Upper lobe of left lung (tissue), 6 donors: ENCODE measurements at regions not wholly inside any gene's neighbourhood (a gene's known extent, or its start where the extent isn't known, plus 50 kb on each side); places are given as distances from the start of the nearest gene placed in this dataset.

Experiments used
- ATAC-seq, 2 donors: fragments of 200-7000 bp; cut with Tn5 transposase; one replicate each; pipeline ENCODE4 v1.9.1; 2022; ENCODE audit warnings: mild to moderate bottlenecking in 2 of 2, moderate library complexity in 2 of 2; ENCODE audit not compliant: low FRiP score in 2 of 2
- DNase-seq, 2 donors: peaks; one replicate each; pipeline ENCODE4 v3.0.0-alpha.2; 2019 to 2020
- H3K27ac ChIP-seq, 4 donors: fragments of 200-600 bp; sonication (generic); one replicate each; pipeline ENCODE4 v1.5.1; 2016 to 2019
- H3K27me3 ChIP-seq, 4 donors: fragments of 200-600 bp; sonication (generic); one replicate each; pipeline ENCODE4 v1.5.1; 2017 to 2019
- H3K36me3 ChIP-seq, 4 donors: fragments of 200-600 bp; sonication (generic); one replicate each; pipeline ENCODE4 v1.5.1; 2016 to 2019
- H3K4me1 ChIP-seq, 4 donors: fragments of 200-600 bp; sonication (generic); one replicate each; pipeline ENCODE4 v1.5.1; 2018 to 2019
- H3K4me3 ChIP-seq, 4 donors: fragments of 200-600 bp; sonication (generic); one replicate each; pipeline ENCODE4 v1.5.1; 2017 to 2019; ENCODE audit warnings: mild to moderate bottlenecking in 2 of 4, moderate library complexity in 1 of 4
- H3K9me3 ChIP-seq, 4 donors: fragments of 200-600 bp; sonication (generic); one replicate each; pipeline ENCODE4 v1.5.1; 2018 to 2019
- CTCF ChIP-seq, 6 experiments: fragments of 450-650 bp in 4 of 6; fragments of 200-600 bp in 2 of 6; sonication (generic) in 2 of 6; IDR thresholded peaks; one replicate each; pipeline ENCODE4 v1.5.1; 2016 to 2019; ENCODE audit warnings: antibody characterized with exemption in 6 of 6
- EP300 ChIP-seq, 4 donors: sonication (generic); formaldehyde crosslinking; IDR thresholded peaks; one replicate each; pipeline ENCODE4 v1.5.1; 2017; ENCODE audit warnings: antibody characterized with exemption in 4 of 4, control low read depth in 2 of 4
- POLR2A ChIP-seq, 4 donors: fragments of 450-650 bp; IDR thresholded peaks; one replicate each; pipeline ENCODE4 v1.5.1; 2016 to 2017; ENCODE audit warnings: antibody characterized with exemption in 4 of 4, mild to moderate bottlenecking in 2 of 4
- POLR2AphosphoS5 ChIP-seq, 2 donors: sonication (generic); formaldehyde crosslinking; IDR thresholded peaks; one replicate each; pipeline ENCODE4 v1.5.1; 2017; ENCODE audit warnings: antibody characterized with exemption in 2 of 2
- WGBS, 2 donors: methylation state at CpG; one replicate each; pipeline ENCODE4 v1.1.5; 2017 to 2018; 5-methylcytosine and 5-hydroxymethylcytosine counted together
- donor health status: DM: no; HTN: no; CAD: no; lungs with moderate emphysema.
- donor health status: DM: no; HTN: yes; CAD: no; lungs with severe emphysema.

DNA sequence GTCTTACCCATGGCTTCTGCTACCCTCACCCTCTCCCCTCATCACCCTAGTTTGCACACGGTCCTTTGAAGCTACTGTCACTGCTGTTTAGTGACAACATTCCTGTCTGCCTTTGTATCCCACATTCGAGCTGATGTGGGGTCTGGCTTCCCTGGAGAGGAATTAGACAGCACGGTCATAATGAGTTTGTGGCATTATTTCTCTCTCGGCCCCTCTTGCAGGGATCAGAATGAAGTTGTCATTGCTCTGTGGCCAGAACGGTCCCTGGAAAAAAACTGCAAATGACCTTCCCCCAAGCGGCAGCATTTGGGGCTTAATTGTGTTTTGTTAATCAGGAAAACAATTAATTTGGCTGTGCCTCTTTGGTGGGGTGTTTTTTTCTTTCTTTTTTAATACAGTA lies 317.2 kb upstream of the PODXL start:
- ATAC-seq (no peak), DNase-seq (no peak)
- Histone ChIP-seq H3K4me3 (no peak overlapping the region), H3K9me3 (no peaks in the 10 kb centered on the region), H3K36me3 (no peaks in the 10 kb centered on the region), H3K27me3 (no peaks in the 10 kb centered on the region), H3K27ac (no peak overlapping the region), H3K4me1 (no peaks in the 10 kb centered on the region)
- 53 to 62% methylated on average over 6 of the region's 6 CpGs for WGBS, 2 donors
- TF ChIP-seq CTCF (IDR thresholded peaks at IDR 0.05) (no peak), POLR2AphosphoS5 (IDR thresholded peaks at IDR 0.05) (no peak), EP300 (IDR thresholded peaks at IDR 0.05) (no peak), POLR2A (IDR thresholded peaks at IDR 0.05) (no peak)

DNA sequence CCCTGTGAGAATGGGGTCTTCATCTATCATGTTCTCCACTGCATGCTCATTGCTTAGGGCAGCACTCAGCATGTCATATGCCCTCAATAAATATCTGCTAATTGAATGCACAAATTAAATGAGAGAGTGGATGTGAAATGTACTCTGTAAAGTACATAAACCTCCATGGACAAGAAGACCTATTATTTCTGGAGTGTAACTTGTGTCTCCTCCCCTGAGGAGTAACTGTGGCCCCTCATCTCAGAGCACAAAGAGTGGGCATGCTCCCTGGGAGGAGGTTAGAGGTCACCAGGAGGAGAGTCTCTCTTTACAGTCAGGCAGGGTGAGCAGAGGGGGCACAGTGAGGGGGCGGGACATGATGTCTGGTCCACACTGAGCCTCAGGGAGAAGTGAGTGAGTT lies 313.6 kb upstream of the PODXL start:
- no peaks in the 10 kb centered on the region for H3K9me3 ChIP-seq
- H3K4me3 ChIP-seq: no peak overlapping the region
- 78 to 89% methylated on average over 1 of the region's 1 CpG for WGBS, 2 donors
- ATAC-seq (no peak), DNase-seq (no peak)
- no peak for TF ChIP-seq POLR2A (IDR thresholded peaks at IDR 0.05)
- no peak for TF ChIP-seq POLR2AphosphoS5 (IDR thresholded peaks at IDR 0.05)
- TF ChIP-seq EP300 (IDR thresholded peaks at IDR 0.05): no peak
- no peak for TF ChIP-seq CTCF (IDR thresholded peaks at IDR 0.05)
- no peaks in the 10 kb centered on the region for H3K27me3 ChIP-seq
- H3K36me3 ChIP-seq: no peaks in the 10 kb centered on the region
- H3K27ac ChIP-seq: no peak overlapping the region
- no peaks in the 10 kb centered on the region for H3K4me1 ChIP-seq

DNA sequence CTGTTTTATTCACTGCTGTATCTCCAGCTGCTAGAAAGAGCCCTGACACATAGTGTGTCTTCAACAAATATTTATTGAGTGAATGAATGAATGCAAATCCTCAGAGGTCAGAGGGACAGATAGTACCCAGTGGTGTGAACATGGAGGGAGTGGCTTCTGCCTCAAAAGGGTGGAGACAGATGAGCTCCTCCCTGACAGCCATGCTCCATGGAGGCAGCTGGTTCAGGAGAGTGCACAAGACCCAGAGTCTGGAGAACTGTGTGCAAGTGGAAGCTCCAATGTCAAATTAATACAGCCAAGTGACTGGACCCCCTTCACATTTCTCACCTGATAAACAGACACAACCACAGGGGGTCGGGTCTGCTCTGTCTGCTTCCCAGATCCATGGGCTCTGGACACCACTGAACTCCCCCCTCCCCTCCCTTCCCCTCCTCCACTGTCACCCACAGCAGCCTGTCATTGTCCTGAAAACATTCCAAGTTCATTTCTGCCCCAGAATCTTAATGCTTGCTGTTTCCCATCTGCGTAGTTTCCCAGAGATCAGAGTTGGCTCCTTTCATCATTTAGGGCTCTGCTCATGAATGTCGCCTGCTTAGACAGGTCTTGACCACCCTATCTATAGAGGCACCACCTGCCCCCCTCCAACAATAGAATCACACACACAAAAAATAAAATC lies 312.9 kb upstream of the PODXL start:
- TF ChIP-seq CTCF (IDR thresholded peaks at IDR 0.05): no peak
- no peak for TF ChIP-seq POLR2A (IDR thresholded peaks at IDR 0.05)
- no peak for TF ChIP-seq EP300 (IDR thresholded peaks at IDR 0.05)
- no peak for TF ChIP-seq POLR2AphosphoS5 (IDR thresholded peaks at IDR 0.05)
- no peak overlapping the region for H3K27ac ChIP-seq
- H3K4me1 ChIP-seq: no peaks in the 10 kb centered on the region
- no peak for ATAC-seq
- WGBS, 2 donors: 61 to 68% methylated on average over 3 of the region's 3 CpGs
- no peak overlapping the region for H3K4me3 ChIP-seq
- no peaks in the 10 kb centered on the region for H3K9me3 ChIP-seq
- no peak for DNase-seq
- H3K27me3 ChIP-seq: no peaks in the 10 kb centered on the region
- H3K36me3 ChIP-seq: no peaks in the 10 kb centered on the region

GRCh38 chr7:131867461-131867860 lies 311.0 kb upstream of the PODXL start:
- no peaks in the 10 kb centered on the region for H3K27me3 ChIP-seq
- ATAC-seq: no peak
- H3K4me3 ChIP-seq: no peak overlapping the region
- no peaks in the 10 kb centered on the region for H3K9me3 ChIP-seq
- H3K36me3 ChIP-seq: no peaks in the 10 kb centered on the region
- no peak overlapping the region for H3K27ac ChIP-seq
- 56 to 88% methylated on average over 4 of the region's 4 CpGs for WGBS, 2 donors
- DNase-seq: no peak
- peaks cover 0 to 2% (median 0%) of the 10 kb centered on the region in 4 donors for H3K4me1 ChIP-seq
- TF ChIP-seq EP300 (IDR thresholded peaks at IDR 0.05): no peak
- TF ChIP-seq POLR2A (IDR thresholded peaks at IDR 0.05): no peak
- TF ChIP-seq CTCF (IDR thresholded peaks at IDR 0.05): no peak
- TF ChIP-seq POLR2AphosphoS5 (IDR thresholded peaks at IDR 0.05): no peak

GRCh38 chr7:131865911-131866310 lies 309.5 kb upstream of the PODXL start:
- DNase-seq: no peak
- 89 to 98% methylated on average over 2 of the region's 2 CpGs for WGBS, 2 donors
- peaks cover 0 to 13% (median 0%) of the 10 kb centered on the region in 4 donors for H3K4me1 ChIP-seq
- no peaks in the 10 kb centered on the region for H3K9me3 ChIP-seq
- H3K27me3 ChIP-seq: no peaks in the 10 kb centered on the region
- H3K4me3 ChIP-seq: no peak overlapping the region
- H3K27ac ChIP-seq: no peak overlapping the region
- H3K36me3 ChIP-seq: no peaks in the 10 kb centered on the region
- TF ChIP-seq POLR2AphosphoS5 (IDR thresholded peaks at IDR 0.05) (no peak), EP300 (IDR thresholded peaks at IDR 0.05) (no peak), CTCF (IDR thresholded peaks at IDR 0.05) (no peak), POLR2A (IDR thresholded peaks at IDR 0.05) (no peak)
- ATAC-seq: no peak
